Parathyroid adenoma (tissue), 2 donors: ENCODE measurements at regions not wholly inside any gene's neighbourhood (a gene's known extent, or its start where the extent isn't known, plus 50 kb on each side); places are given as distances from the start of the nearest gene placed in this dataset.

Experiments
- H2AFZ ChIP-seq: fragments of 300-600 bp; sonication (generic); one replicate; pipeline ENCODE4 v1.7.0; 2017; ENCODE audit warnings: antibody characterized with exemption, mild to moderate bottlenecking
- H3K27ac ChIP-seq: fragments of 300-600 bp; sonication (generic); one replicate; pipeline ENCODE4 v1.7.0; 2017
- H3K27me3 ChIP-seq: fragments of 300-600 bp; sonication (generic); one replicate; pipeline ENCODE4 v1.7.0; 2017; ENCODE audit warnings: low read length; ENCODE audit not compliant: control insufficient read depth, insufficient read depth
- H3K36me3 ChIP-seq: fragments of 300-600 bp; sonication (generic); one replicate; pipeline ENCODE4 v1.7.0; 2017; ENCODE audit warnings: low read length; ENCODE audit not compliant: control insufficient read depth, insufficient read depth
- H3K4me1 ChIP-seq: fragments of 300-600 bp; sonication (generic); one replicate; pipeline ENCODE4 v1.7.0; 2017; ENCODE audit warnings: control low read depth
- H3K4me2 ChIP-seq: fragments of 300-600 bp; sonication (generic); one replicate; pipeline ENCODE4 v1.7.0; 2017; ENCODE audit warnings: low read length
- H3K4me3 ChIP-seq: fragments of 300-600 bp; sonication (generic); one replicate; pipeline ENCODE4 v1.7.0; 2017; ENCODE audit warnings: low read depth, low read length
- H3K79me2 ChIP-seq: fragments of 300-600 bp; sonication (generic); one replicate; pipeline ENCODE4 v1.7.0; 2017; ENCODE audit warnings: control low read depth
- H3K9ac ChIP-seq: fragments of 300-600 bp; sonication (generic); one replicate; pipeline ENCODE4 v1.7.0; 2017; ENCODE audit warnings: mild to moderate bottlenecking
- H3K9me3 ChIP-seq: fragments of 300-600 bp; sonication (generic); one replicate; pipeline ENCODE4 v1.7.0; 2017; ENCODE audit warnings: low read length; ENCODE audit not compliant: control insufficient read depth
- TF ChIP-seq, protein P1 (sequence below): fragments of 300-600 bp; sonication (generic); IDR thresholded peaks from one replicate; pipeline ENCODE4 v1.7.0; 2017; ENCODE audit warnings: antibody characterized with exemption, mild to moderate bottlenecking
- donor health status: primary hyperparathyroidism.

DNA sequence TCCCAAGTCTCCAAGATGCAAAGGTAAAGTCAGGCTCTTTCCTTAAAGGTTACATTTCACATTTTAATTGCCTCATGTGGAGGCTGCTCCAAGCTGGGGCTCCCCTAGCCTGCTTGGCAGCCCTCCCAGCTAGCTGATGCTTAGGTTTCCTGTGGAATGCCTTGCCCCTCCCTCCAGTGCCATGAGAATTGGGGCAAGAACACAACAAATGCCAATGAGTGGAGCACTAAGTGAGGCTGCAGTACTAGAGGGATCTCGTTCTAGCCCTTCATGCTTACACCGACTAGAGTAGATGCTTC lies 597.7 kb downstream of the MID1IP1 start:
- Histone ChIP-seq H3K9me3 (no peaks in the 10 kb centered on the region), H3K4me1 (no peaks in the 10 kb centered on the region), H3K4me2 (no peak overlapping the region), H2AFZ (no peak overlapping the region), H3K79me2 (no peaks in the 10 kb centered on the region), H3K4me3 (no peak overlapping the region), H3K27me3 (no peaks in the 10 kb centered on the region), H3K9ac (no peak overlapping the region), H3K36me3 (no peaks in the 10 kb centered on the region), H3K27ac (no peak overlapping the region)
- TF ChIP-seq, protein P1, sequence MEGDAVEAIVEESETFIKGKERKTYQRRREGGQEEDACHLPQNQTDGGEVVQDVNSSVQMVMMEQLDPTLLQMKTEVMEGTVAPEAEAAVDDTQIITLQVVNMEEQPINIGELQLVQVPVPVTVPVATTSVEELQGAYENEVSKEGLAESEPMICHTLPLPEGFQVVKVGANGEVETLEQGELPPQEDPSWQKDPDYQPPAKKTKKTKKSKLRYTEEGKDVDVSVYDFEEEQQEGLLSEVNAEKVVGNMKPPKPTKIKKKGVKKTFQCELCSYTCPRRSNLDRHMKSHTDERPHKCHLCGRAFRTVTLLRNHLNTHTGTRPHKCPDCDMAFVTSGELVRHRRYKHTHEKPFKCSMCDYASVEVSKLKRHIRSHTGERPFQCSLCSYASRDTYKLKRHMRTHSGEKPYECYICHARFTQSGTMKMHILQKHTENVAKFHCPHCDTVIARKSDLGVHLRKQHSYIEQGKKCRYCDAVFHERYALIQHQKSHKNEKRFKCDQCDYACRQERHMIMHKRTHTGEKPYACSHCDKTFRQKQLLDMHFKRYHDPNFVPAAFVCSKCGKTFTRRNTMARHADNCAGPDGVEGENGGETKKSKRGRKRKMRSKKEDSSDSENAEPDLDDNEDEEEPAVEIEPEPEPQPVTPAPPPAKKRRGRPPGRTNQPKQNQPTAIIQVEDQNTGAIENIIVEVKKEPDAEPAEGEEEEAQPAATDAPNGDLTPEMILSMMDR, result no peak

DNA sequence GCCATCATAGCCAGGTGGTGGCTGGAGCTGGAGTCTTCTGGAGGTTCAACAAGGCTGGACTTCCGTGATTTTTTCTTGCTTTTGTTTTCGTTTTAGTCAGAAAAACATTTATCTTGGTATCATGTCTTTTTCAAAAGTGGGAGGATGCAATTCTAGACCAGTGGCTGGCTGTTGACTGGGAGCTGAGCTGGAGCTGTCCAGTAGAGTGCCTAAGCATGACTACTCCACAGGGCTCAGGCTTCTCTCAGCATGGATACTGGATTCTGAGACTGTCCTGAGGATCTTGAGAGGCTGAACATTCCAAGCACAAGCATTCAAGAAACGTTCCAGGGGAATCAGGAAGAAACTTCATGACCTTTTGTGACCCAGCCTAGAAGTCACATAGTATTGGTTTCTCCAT lies 598.1 kb downstream of the MID1IP1 start:
- no peak overlapping the region for H2AFZ ChIP-seq
- no peaks in the 10 kb centered on the region for H3K4me1 ChIP-seq
- H3K79me2 ChIP-seq, result no peaks in the 10 kb centered on the region
- no peaks in the 10 kb centered on the region for H3K36me3 ChIP-seq
- no peak overlapping the region for H3K4me3 ChIP-seq
- TF ChIP-seq, protein P1, result no peak
- no peak overlapping the region for H3K27ac ChIP-seq
- H3K4me2 ChIP-seq, result no peak overlapping the region
- H3K9me3 ChIP-seq, result no peaks in the 10 kb centered on the region
- H3K27me3 ChIP-seq, result no peaks in the 10 kb centered on the region
- H3K9ac ChIP-seq, result no peak overlapping the region

DNA sequence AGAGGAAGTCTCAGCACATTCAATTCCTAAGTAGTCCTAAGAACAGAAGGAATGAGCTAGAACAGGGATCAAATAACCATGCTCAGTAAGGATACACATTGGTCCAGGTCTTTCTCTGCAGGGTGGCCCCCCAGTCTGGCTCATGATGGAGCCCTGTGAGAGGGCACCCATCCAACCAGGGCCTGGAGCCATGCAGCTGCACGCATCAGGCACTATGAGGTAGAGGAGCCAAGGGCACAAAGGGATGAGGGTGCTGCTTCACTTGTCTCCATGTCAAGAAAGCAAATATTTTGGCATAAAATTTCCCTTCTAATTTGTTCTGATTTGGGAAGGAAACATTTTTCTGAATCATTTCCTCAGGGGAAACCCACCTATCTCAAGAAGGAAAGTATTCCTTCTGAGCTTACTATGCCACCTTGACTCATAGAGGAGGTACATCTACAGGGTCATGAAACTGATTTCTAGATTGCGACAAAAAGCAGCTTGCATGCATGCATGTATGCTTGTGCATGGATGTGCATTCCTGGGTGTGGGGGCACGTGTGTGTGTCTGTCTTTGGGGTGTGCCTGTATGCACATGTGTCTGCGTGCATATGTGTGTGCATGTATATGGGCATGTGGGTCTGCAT lies 600.3 kb downstream of the MID1IP1 start:
- Histone ChIP-seq H3K4me2 (no peak overlapping the region), H3K36me3 (no peaks in the 10 kb centered on the region), H3K4me3 (no peak overlapping the region), H3K27me3 (no peaks in the 10 kb centered on the region), H2AFZ (no peak overlapping the region), H3K9me3 (no peaks in the 10 kb centered on the region), H3K9ac (no peak overlapping the region), H3K4me1 (no peaks in the 10 kb centered on the region), H3K27ac (no peak overlapping the region), H3K79me2 (no peaks in the 10 kb centered on the region)
- TF ChIP-seq, protein P1, result no peak

DNA sequence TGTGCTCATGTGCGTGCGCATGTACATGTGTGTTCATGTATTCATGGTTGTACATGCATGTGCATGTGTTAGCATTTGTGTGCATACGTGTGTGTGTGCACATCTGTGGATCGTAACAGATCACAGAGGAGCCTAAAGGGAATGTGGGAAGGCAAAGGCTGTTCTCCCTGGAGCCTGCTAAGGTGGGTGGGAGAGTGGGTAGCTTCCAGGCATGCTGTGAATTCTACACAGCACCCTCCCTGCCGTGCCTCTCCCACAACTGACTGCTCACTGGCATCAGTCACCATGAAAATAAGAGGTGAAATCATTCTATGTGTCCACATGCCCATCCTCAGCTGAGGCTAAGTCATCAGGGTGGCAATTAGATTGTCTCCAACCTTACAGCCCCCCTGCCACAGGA lies 600.9 kb downstream of the MID1IP1 start:
- Histone ChIP-seq H3K36me3 (no peaks in the 10 kb centered on the region), H3K27ac (no peak overlapping the region), H3K4me1 (no peaks in the 10 kb centered on the region), H3K79me2 (no peaks in the 10 kb centered on the region), H3K9ac (no peak overlapping the region), H2AFZ (no peak overlapping the region), H3K4me3 (no peak overlapping the region), H3K4me2 (no peak overlapping the region), H3K9me3 (no peaks in the 10 kb centered on the region), H3K27me3 (no peaks in the 10 kb centered on the region)
- TF ChIP-seq, protein P1, result no peak

DNA sequence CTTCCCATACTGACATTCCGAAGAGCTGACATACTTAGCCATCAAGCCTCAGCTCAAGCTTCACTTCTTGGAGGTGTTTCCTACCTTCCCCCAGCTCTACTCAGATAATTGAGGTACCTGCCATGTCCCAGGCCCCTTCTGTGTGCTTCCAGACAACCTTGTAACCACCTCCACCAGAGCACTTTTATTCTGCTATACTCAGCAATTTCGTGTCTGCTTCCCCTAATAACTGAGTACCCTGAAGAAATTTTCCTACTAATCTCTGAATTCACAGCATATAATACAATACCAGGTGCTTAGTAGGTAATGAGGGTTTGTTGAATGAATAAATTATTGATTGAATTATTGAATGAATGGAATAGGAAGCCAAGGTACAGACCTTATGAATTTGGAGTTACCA lies 605.5 kb downstream of the MID1IP1 start:
- Histone ChIP-seq H3K4me3 (no peak overlapping the region), H3K36me3 (no peaks in the 10 kb centered on the region), H3K79me2 (no peaks in the 10 kb centered on the region), H3K9ac (no peak overlapping the region), H3K4me1 (no peaks in the 10 kb centered on the region), H3K9me3 (no peaks in the 10 kb centered on the region), H3K27me3 (no peaks in the 10 kb centered on the region), H3K27ac (no peak overlapping the region), H2AFZ (no peak overlapping the region), H3K4me2 (no peak overlapping the region)
- TF ChIP-seq, protein P1, result no peak
